T-helper 1 cell treated with Interleukin-12 subunit alpha and Interleukin-12 subunit beta and Interleukin-4 antibody, amounts not matched to agents 30 μg/mL and 1 μg/mL, for 36 hours (primary cell): ENCODE measurements at regions not wholly inside any gene's neighbourhood (a gene's known extent, or its start where the extent isn't known, plus 50 kb on each side); places are given as distances from the start of the nearest gene placed in this dataset.
"Not testable (repeated sequence)": the region's sequence is repeated elsewhere in the genome, so short reads cannot be mapped to it uniquely, and the experiment has no call there.

Experiments
- H3K27ac Mint-ChIP-seq: one replicate; pipeline ENCODE4 v1.8.0; 2021; ENCODE audit warnings: mild to moderate bottlenecking, mixed read lengths
- H3K27me3 Mint-ChIP-seq: one replicate; pipeline ENCODE4 v1.8.0; 2021; ENCODE audit warnings: low read depth, mixed read lengths
- H3K36me3 Mint-ChIP-seq: one replicate; pipeline ENCODE4 v1.8.0; 2021; ENCODE audit warnings: low read depth, mixed read lengths
- H3K4me1 Mint-ChIP-seq: one replicate; pipeline ENCODE4 v1.8.0; 2021; ENCODE audit warnings: low read depth, mixed read lengths
- H3K4me3 Mint-ChIP-seq: one replicate; pipeline ENCODE4 v1.8.0; 2021; ENCODE audit warnings: mild to moderate bottlenecking, moderate library complexity, mixed read lengths
- H3K9me3 Mint-ChIP-seq: one replicate; pipeline ENCODE4 v1.8.0; 2021; ENCODE audit warnings: mixed read lengths

DNA sequence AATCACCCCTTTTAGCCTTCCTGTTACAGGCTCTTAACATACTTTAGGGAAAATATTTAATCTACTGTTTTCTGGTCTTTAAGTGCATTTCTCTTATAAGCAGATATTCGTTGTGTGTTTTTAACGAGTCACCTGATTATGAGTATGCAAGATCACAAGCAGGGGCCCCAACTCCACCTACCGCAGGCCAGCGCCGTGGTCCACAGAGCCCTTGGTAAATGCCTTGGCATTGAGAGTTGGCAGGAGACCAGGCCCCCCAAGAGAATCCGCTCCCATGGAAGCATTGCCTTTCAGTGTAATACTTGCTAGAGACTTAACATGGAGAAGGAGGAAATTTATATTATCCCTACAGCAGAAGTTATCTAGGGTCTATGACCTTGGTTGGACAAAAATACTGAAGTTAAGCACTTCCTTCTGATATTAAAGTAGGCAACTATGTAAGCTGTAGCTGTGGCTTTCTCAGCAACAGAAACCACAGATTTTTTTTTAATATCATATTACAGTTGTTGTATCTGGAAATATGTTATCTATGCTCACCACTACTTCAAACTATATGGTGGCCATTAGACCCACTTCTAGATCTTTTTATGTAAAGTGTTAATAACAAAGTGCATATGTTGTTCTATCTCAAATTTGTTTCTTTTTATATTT, 241.8 kb upstream of the MGAT5 start:
- H3K27me3 Mint-ChIP-seq: no peaks in the 10 kb centered on the region
- no peak overlapping the region for H3K27ac Mint-ChIP-seq
- H3K4me1 Mint-ChIP-seq: no peaks in the 10 kb centered on the region
- no peaks in the 10 kb centered on the region for H3K9me3 Mint-ChIP-seq
- H3K36me3 Mint-ChIP-seq: no peaks in the 10 kb centered on the region
- H3K4me3 Mint-ChIP-seq: no peak overlapping the region

DNA sequence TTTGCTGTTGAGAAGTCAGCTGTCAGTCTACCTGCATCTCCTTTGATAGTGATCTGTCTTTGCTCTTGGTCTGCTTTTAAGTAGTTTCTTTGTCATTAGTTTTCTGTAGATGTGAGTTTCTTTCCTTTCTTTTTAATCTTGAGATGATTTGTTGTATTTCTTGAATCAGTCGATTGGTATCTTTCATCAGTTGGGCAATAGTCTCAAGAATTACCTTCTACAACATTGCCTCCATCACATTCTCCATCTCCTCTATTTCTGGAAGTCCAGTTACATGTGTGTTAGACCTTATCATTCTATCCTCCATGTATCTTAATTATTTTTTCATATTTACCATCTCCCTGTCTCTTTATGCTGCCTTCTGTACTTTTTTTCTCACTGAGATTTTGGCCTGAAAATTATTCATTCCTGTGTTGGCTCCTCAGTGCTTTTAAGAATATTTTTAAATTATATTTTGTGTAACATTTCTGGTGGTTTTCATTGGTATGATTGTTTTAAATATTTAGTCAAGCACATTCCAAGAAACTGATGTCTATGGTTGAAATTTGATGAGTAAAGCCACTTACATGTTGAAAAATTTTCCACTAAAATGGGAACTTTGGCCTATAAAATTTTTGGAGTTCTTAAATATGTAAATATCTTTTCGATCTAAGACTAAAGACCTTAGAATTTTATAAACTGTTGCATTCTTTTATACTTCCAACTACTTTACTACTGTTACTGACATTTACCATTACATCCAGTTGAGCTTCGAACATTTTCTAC, 239.5 kb upstream of the MGAT5 start:
- no peaks in the 10 kb centered on the region for H3K36me3 Mint-ChIP-seq
- no peaks in the 10 kb centered on the region for H3K27me3 Mint-ChIP-seq
- H3K9me3 Mint-ChIP-seq: no peaks in the 10 kb centered on the region
- H3K4me1 Mint-ChIP-seq: no peaks in the 10 kb centered on the region
- no peak overlapping the region for H3K27ac Mint-ChIP-seq
- no peak overlapping the region for H3K4me3 Mint-ChIP-seq

DNA sequence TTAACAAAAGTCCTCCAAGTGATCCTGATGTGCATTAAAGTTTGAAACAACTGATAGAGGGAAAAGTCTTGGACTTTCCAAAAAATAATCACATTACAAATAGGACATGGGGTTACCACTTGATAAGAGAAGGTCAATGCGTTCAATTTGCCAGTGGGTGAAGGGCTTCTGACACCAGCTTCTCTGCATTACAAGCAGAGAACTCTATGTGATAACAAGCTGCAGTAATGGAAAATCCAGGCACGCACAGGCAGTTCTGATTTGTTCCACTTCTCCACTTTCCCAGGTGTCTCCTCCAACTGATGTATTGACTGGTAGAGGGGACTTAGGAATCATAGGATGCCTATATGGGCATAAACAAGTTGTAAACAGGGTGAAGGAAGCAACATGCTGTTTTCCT, 234.0 kb upstream of the MGAT5 start:
- Mint-ChIP-seq H3K4me1 (peaks cover 3% of the 10 kb centered on the region), H3K4me3 (no peak overlapping the region), H3K27me3 (no peaks in the 10 kb centered on the region)

DNA sequence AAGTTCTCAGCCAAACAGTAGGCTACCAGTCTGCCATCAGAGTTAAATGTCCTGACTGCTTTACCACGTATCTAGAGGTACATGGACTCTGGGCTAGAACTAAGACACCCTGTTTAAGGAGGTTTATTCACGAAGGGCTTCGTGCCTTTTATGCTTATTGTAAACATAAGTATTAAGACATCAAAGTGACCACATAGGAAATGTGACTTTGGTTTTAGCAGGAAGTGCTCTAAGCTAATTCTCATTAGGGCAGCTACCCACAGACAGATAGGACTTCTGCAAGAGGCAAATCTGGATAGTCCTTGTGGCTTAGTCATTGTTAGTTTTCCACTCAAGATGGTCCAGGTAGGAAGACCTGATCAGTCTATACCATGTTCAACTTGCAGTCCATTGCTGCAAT, 233.3 kb upstream of the MGAT5 start:
- no peak overlapping the region for H3K4me3 Mint-ChIP-seq
- H3K27me3 Mint-ChIP-seq: no peaks in the 10 kb centered on the region
- H3K9me3 Mint-ChIP-seq: no peaks in the 10 kb centered on the region
- H3K4me1 Mint-ChIP-seq: peaks cover 3% of the 10 kb centered on the region
- no peaks in the 10 kb centered on the region for H3K36me3 Mint-ChIP-seq
- no peak overlapping the region for H3K27ac Mint-ChIP-seq

More for the DNA sequence above, 234.0 kb upstream of the MGAT5 start:
- Mint-ChIP-seq H3K36me3 (no peaks in the 10 kb centered on the region), H3K27ac (no peak overlapping the region), H3K9me3 (no peaks in the 10 kb centered on the region)

DNA sequence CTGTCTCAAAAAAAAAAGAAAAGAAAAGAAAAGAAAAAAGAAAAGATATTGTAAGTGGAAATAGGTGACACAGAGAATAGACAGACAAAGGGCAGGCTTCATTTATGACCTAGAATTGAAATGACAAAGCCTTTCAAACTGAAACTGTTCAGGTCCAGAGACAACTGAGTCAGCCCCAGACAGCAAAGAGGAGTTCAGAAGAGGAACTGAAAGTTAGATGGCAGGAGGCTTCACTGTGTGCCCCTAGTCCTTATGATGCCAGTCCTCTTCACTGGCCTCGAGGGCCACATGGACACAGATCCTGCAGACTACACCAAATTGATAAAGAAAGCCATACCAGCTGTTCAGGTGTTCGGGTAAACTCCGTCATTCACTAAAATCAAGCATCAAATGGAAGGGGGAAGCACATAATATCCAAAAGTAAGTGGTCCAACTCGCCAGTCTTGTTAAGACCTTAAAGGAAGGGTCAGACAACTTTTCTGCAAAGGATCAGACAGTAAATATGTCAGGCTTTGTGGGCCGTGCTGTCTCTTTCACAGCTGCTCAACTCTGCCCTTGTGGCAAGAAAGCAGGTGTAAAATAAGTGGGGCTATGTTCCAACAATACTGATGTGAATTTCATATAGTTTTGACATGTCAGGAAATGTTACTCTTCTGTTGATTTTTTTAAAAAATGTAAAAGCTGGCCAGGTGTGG, 231.9 kb upstream of the MGAT5 start:
- H3K27ac Mint-ChIP-seq: no peak overlapping the region
- no peak overlapping the region for H3K4me3 Mint-ChIP-seq
- H3K9me3 Mint-ChIP-seq: no peaks in the 10 kb centered on the region
- H3K36me3 Mint-ChIP-seq: no peaks in the 10 kb centered on the region
- H3K4me1 Mint-ChIP-seq: peaks cover 3% of the 10 kb centered on the region
- H3K27me3 Mint-ChIP-seq: peaks cover 5% of the 10 kb centered on the region

DNA sequence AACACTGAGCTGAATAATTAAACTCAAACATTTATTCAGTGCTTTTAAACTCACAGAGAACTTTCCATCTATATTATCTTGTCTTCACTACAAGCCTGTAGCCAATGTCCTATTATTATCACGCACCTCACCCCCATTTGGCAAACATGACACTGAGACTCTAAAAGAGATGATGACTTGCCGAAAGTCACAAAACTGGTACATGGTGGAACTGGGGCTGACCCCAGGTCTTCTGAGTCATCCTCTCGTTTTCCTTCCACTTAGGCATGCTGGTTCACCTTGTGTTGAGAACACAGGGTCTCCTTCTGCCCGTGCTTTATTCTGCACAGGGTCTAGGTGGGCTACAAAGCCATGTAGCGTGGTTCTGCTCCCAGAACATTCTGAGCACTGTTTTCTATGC, 230.0 kb upstream of the MGAT5 start:
- Mint-ChIP-seq H3K27ac (no peak overlapping the region), H3K36me3 (no peaks in the 10 kb centered on the region), H3K27me3 (peaks cover 8% of the 10 kb centered on the region), H3K4me1 (peaks cover 3% of the 10 kb centered on the region), H3K4me3 (no peak overlapping the region), H3K9me3 (no peaks in the 10 kb centered on the region)

DNA sequence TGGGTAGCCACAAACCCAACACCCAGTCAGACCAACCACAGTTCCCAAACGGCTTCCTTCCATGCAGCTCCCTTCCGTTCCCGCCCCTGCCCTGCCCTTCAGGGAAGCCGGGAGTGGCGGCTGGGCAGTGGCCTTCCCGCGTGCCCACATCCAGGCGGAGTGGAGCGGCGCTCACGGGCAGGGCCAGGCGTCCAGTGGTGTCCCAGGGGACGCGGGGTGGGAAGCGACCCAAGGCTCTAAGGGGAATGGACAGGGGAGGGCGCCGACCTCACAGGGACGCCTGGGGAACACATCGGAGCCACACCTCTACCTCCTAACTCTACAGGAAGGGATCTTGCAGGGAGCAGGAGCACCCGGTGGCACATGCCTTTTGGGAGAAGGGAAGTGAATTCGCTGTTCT, 225.9 kb upstream of the MGAT5 start:
- no peaks in the 10 kb centered on the region for H3K9me3 Mint-ChIP-seq
- H3K27me3 Mint-ChIP-seq: peaks cover 8% of the 10 kb centered on the region
- H3K27ac Mint-ChIP-seq: no peak overlapping the region
- no peaks in the 10 kb centered on the region for H3K4me1 Mint-ChIP-seq
- no peaks in the 10 kb centered on the region for H3K36me3 Mint-ChIP-seq
- H3K4me3 Mint-ChIP-seq: no peak overlapping the region

DNA sequence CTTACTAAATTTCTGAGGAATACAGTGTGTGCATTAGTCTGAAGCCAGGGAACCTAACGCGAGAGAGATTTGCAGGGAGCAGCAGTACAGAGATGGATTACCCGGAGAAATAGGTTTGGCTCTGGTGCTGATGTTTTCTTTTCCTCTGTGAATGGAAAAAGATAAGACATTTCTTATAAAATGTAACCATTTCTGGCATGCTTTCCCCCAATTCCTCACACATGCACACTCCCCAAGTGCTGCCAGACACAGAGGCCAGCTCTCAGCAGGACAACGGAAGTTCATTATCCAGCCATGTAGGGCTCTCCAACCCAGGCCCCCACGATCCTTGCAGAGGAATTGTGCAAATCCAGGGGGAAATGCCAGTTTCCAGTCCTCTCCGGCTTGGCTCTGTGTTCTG, 224.5 kb upstream of the MGAT5 start:
- Mint-ChIP-seq H3K27me3 (peaks cover 8% of the 10 kb centered on the region), H3K4me1 (no peaks in the 10 kb centered on the region), H3K27ac (no peak overlapping the region), H3K4me3 (no peak overlapping the region), H3K9me3 (no peaks in the 10 kb centered on the region), H3K36me3 (no peaks in the 10 kb centered on the region)

DNA sequence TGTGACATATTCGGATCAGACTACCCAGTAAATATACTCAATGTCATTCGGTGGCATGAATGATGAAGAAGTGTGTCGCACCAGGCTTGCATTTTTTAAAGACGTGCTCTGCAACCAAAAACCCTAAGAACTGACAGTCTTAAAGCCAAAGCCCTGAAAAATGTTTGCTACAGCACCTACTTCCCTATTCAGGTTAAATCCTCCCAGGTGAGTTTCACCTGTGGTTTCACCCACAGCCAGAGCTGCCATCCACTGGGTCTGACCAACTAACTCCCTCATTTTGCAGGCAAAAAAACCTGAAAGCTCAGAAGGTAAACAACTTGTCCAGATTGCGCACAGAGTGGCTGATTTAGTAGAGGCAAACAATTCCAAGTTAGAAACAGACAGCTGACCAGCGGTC, 222.3 kb upstream of the MGAT5 start:
- H3K4me1 Mint-ChIP-seq: no peaks in the 10 kb centered on the region
- H3K27me3 Mint-ChIP-seq: peaks cover 3% of the 10 kb centered on the region
- H3K27ac Mint-ChIP-seq: no peak overlapping the region
- H3K36me3 Mint-ChIP-seq: no peaks in the 10 kb centered on the region
- no peaks in the 10 kb centered on the region for H3K9me3 Mint-ChIP-seq
- no peak overlapping the region for H3K4me3 Mint-ChIP-seq

DNA sequence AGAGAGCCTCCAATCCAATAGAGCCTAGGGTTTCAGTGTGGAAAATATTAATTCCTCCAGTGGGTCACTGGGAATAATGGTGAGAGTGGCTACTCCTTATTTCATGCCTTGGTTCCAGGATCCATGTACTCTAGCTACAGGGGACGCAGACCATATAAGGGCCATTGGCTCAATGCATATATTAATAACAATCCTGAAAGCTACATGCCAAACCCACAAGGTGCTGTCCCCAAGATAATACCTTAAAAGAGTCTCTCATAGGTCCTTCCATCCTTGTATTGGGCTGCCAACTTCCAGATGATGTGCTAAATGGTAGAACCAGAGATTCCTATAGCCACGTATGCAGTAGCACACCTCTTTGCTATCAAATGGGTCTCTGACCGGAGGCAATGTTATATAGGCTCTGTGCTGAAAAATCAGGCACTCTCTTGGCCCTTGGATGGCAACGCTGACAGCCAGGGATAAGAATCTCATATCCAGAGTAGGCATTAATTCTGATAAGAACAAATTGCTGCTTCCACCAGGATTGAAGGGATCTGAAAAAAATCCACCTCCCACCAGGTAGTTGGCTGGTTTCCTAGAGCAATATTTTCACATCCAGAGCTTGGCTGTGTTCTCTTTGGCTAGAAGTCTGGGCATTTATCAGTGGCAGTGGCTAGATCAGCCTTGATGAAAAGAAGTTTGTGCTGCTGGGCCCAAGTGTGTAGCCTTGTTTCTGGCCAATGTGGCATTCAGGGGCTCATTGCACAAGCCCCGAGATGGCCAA, 218.1 kb upstream of the MGAT5 start:
- H3K36me3 Mint-ChIP-seq: no peaks in the 10 kb centered on the region
- H3K4me1 Mint-ChIP-seq: peaks cover 4% of the 10 kb centered on the region
- H3K27me3 Mint-ChIP-seq: no peaks in the 10 kb centered on the region
- H3K27ac Mint-ChIP-seq: no peak overlapping the region
- H3K4me3 Mint-ChIP-seq: no peak overlapping the region
- H3K9me3 Mint-ChIP-seq: no peaks in the 10 kb centered on the region

DNA sequence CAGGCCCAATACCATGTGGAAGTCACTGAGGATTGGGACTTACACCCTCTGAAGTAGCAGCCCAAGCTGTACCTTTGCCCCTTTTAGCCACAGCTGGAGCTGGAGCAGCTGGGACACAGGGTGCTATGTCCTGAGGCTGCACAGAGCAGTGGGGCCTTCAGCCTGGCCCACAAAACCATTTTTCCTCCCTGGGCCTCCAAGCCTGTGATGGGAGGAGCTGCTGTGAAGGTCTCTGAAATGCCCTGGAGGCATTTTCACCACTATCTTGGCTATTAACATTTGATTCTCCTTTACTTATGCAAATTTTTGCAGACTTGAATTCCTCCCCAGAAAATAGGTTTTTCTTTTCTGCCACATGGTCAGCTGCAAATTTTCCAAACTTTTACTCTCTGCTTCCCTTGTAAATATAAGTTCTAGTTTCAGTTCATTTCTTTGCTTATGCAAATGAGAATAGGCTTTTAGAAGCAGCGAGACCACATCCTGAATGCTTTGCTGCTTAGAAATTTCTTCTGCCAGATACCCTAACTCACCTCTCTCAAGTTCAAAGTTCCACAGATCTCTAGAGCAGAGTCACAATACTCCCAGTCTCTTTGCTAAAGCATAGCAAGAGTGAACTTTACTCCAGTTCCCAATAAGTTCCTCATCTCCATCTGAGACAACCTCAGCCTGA, 213.8 kb upstream of the MGAT5 start:
- Mint-ChIP-seq H3K27me3 (no peaks in the 10 kb centered on the region), H3K4me3 (no peak overlapping the region), H3K9me3 (no peaks in the 10 kb centered on the region), H3K36me3 (no peaks in the 10 kb centered on the region), H3K4me1 (peaks cover 4% of the 10 kb centered on the region), H3K27ac (no peak overlapping the region)

DNA sequence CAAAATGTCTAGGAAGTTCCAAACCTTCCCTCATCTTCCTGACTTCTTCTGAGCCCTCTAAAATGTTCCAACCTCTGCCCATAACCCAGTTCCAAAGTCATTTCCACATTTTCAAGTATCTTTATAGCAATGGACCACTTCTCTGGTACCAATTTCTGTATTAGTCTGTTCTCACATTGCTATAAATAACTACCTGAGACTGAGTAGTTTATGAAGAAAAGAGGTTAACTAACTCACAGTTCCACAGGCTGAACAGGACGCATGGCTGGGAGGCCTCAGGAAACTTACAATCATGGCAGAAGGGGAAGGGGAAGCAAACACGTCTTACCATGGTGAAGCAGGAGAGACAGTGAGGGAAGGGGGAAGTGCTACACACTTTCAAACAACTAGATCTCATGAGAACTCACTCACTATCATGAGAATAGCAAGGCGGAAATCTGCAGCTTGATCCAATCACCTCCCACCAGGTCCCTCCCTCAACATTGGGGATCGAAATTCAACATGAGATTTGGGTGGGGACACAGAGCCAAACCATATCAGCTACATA, 213.2 kb upstream of the MGAT5 start:
- H3K4me1 Mint-ChIP-seq, H3K27me3 Mint-ChIP-seq, H3K4me3 Mint-ChIP-seq, H3K27ac Mint-ChIP-seq, H3K36me3 Mint-ChIP-seq, H3K9me3 Mint-ChIP-seq: not testable (repeated sequence)

DNA sequence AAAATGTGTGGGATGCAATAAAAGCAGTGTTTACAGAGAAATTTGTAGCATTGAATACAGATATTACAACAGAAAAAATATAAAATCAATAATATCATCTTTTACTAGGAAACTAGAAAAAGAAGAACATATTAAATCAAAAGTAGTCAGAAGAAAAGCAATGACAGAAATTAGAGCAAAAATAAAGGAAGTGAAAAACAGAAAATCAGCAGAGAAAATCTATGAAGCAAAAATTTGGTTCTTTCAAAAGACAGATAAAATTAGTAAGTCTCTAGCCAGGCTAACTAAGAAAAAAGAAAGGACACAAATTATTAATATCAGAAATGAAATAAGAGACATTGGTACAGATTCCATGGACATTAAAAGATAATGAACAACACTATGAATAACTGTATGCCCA, 212.0 kb upstream of the MGAT5 start:
- Mint-ChIP-seq H3K27ac (no peak overlapping the region), H3K36me3 (no peaks in the 10 kb centered on the region), H3K4me1 (peaks cover 4% of the 10 kb centered on the region), H3K9me3 (no peaks in the 10 kb centered on the region), H3K27me3 (no peaks in the 10 kb centered on the region), H3K4me3 (no peak overlapping the region)

DNA sequence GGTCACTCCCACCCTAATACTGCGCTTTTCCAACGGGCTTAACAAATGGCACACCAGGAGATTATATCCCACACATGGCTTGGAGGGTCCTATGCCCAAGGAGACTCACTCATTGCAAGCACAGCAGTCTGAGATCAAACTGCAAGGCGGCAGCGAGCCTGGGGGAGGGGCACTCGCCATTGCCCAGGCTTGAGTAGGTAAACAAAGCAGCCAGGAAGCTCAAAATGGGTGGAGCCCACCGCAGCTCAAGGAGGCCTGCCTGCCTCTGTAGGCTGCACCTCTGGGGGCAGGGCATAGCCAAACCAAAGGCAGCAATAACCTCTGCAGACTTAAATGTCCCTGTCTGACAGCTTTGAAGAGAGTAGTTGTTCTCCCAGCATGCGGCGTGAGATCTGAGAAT, 210.8 kb upstream of the MGAT5 start:
- H3K27me3 Mint-ChIP-seq, H3K9me3 Mint-ChIP-seq, H3K4me1 Mint-ChIP-seq, H3K4me3 Mint-ChIP-seq, H3K27ac Mint-ChIP-seq, H3K36me3 Mint-ChIP-seq: not testable (repeated sequence)
